GM23338 (cell line): ENCODE measurements at regions not wholly inside any gene's neighbourhood (a gene's known extent, or its start where the extent isn't known, plus 50 kb on each side); places are given as distances from the start of the nearest gene placed in this dataset.

Experiments used
- ATAC-seq: fragments of 200-7000 bp; cut with Tn5 transposase; 3 replicates; pipeline ENCODE4 v1.9.1; 2020
- DNase-seq: peaks from one replicate; pipeline ENCODE4 v3.0.0-alpha.2; 2015; ENCODE audit warnings: low spot score
- H2AFZ ChIP-seq: fragments of 200-600 bp; sonication (generic); 2 replicates; pipeline ENCODE4 v1.8.0; 2016; ENCODE audit warnings: antibody characterized with exemption, mild to moderate bottlenecking, moderate library complexity
- H3F3A ChIP-seq: fragments of 200-600 bp; sonication (generic); replicated peaks from 2 replicates; pipeline ENCODE4 v1.8.0; 2017; ENCODE audit warnings: antibody characterized with exemption, mixed run types, low read depth
- H3K27ac ChIP-seq: fragments of 200-600 bp; sonication (generic); 2 replicates; pipeline ENCODE4 v1.6.1; 2016; ENCODE audit warnings: low read depth
- H3K27me3 ChIP-seq: fragments of 200-600 bp; sonication (generic); 2 replicates; pipeline ENCODE4 v1.8.0; 2016; ENCODE audit warnings: mild to moderate bottlenecking, mixed run types, moderate library complexity; ENCODE audit not compliant: insufficient read depth
- H3K36me3 ChIP-seq: fragments of 200-600 bp; sonication (generic); 2 replicates; pipeline ENCODE4 v1.8.0; 2016; ENCODE audit warnings: mild to moderate bottlenecking; ENCODE audit not compliant: insufficient read depth
- H3K4me1 ChIP-seq: fragments of 200-600 bp; sonication (generic); 2 replicates; pipeline ENCODE4 v1.8.0; 2016; ENCODE audit warnings: mild to moderate bottlenecking, moderate library complexity; ENCODE audit not compliant: insufficient read depth
- H3K4me2 ChIP-seq: fragments of 200-600 bp; sonication (generic); 2 replicates; pipeline ENCODE4 v1.7.1; 2017; ENCODE audit warnings: mixed run types
- H3K4me3 ChIP-seq: fragments of 200-600 bp; sonication (generic); 2 replicates; pipeline ENCODE4 v1.6.1; 2016; ENCODE audit warnings: mixed run types
- H3K79me2 ChIP-seq: fragments of 200-600 bp; sonication (generic); replicated peaks from 2 replicates; pipeline ENCODE4 v1.8.0; 2017; ENCODE audit warnings: mild to moderate bottlenecking; ENCODE audit not compliant: insufficient read depth
- H3K9me2 ChIP-seq: fragments of 200-600 bp; sonication (generic); 2 replicates; pipeline ENCODE4 v1.8.0; 2017; ENCODE audit not compliant: insufficient read depth
- H4K20me1 ChIP-seq: fragments of 200-600 bp; sonication (generic); replicated peaks from 2 replicates; pipeline ENCODE4 v1.8.0; 2017; ENCODE audit warnings: mild to moderate bottlenecking; ENCODE audit not compliant: insufficient read depth
- H3K27ac Mint-ChIP-seq: 2 replicates; pipeline ENCODE4 v1.8.0; 2020; ENCODE audit warnings: inconsistent platforms, mild to moderate bottlenecking, moderate library complexity, mixed read lengths
- H3K27me3 Mint-ChIP-seq: 3 replicates; pipeline ENCODE4 v1.8.0; 2022; ENCODE audit warnings: low read depth, mild to moderate bottlenecking, moderate library complexity, mixed read lengths, inconsistent platforms; ENCODE audit not compliant: insufficient read depth, poor library complexity
- H3K36me3 Mint-ChIP-seq: 3 replicates; pipeline ENCODE4 v1.8.0; 2021; ENCODE audit warnings: low read depth, mild to moderate bottlenecking, inconsistent platforms, moderate library complexity, mixed read lengths
- H3K4me1 Mint-ChIP-seq: 3 replicates; pipeline ENCODE4 v1.8.0; 2020; ENCODE audit warnings: mild to moderate bottlenecking, inconsistent platforms, mixed read lengths
- H3K4me3 Mint-ChIP-seq: 3 replicates; pipeline ENCODE4 v1.8.0; 2021; ENCODE audit warnings: moderate library complexity, mild to moderate bottlenecking, inconsistent platforms, mixed read lengths
- H3K9me3 Mint-ChIP-seq: 3 replicates; pipeline ENCODE4 v1.8.0; 2020; ENCODE audit warnings: moderate library complexity, mild to moderate bottlenecking, inconsistent platforms, mixed read lengths
- CREB1 ChIP-seq: fragments of 250-450 bp; sonication (Bioruptor Pico); IDR thresholded peaks from 2 replicates; pipeline ENCODE4 v1.5.0; 2020; ENCODE audit warnings: low read depth, mild to moderate bottlenecking, moderate library complexity
- NANOG ChIP-seq: IDR thresholded peaks from 2 replicates; pipeline ENCODE4 v1.6.1; 2016; ENCODE audit warnings: antibody characterized with exemption, borderline replicate concordance
- POLR2AphosphoS5 ChIP-seq: IDR thresholded peaks from 2 replicates; pipeline ENCODE4 v1.6.1; 2016; ENCODE audit warnings: antibody characterized with exemption, low read depth
- STAT1 ChIP-seq: IDR thresholded peaks from one replicate; pipeline ENCODE4 v1.6.1; 2016; ENCODE audit warnings: antibody characterized with exemption; ENCODE audit not compliant: unreplicated experiment
- ZNF114 ChIP-seq: fragments of 250-450 bp; sonication (Bioruptor Pico); IDR thresholded peaks from 2 replicates; pipeline ENCODE4 v1.5.0; 2020; ENCODE audit warnings: mild to moderate bottlenecking, moderate library complexity
- ZNF331 ChIP-seq: fragments of 250-450 bp; sonication (Bioruptor Pico); IDR thresholded peaks from 2 replicates; pipeline ENCODE4 v1.5.0; 2020; ENCODE audit warnings: low read depth, mild to moderate bottlenecking, moderate library complexity
- ZNF462 ChIP-seq: fragments of 250-450 bp; sonication (Bioruptor Pico); IDR thresholded peaks from 2 replicates; pipeline ENCODE4 v1.5.0; 2020; ENCODE audit warnings: mild to moderate bottlenecking, moderate library complexity
- TF ChIP-seq, protein P1 (sequence below): IDR thresholded peaks from one replicate; pipeline ENCODE4 v1.6.1; 2018; ENCODE audit warnings: antibody characterized with exemption; ENCODE audit not compliant: unreplicated experiment
- TF ChIP-seq, protein P2 (sequence below), 2 experiments: fragments of 200-600 bp in 1 of 2; sonication (generic) in 1 of 2; conservative IDR thresholded peaks; 2 replicates each; pipeline versions ENCODE4 v1.5.1 to v1.6.1; 2016 to 2017; ENCODE audit warnings: antibody characterized with exemption in 2 of 2, low read depth in 2 of 2, mild to moderate bottlenecking in 2 of 2, moderate library complexity in 1 of 2

- TF ChIP-seq, protein P1, sequence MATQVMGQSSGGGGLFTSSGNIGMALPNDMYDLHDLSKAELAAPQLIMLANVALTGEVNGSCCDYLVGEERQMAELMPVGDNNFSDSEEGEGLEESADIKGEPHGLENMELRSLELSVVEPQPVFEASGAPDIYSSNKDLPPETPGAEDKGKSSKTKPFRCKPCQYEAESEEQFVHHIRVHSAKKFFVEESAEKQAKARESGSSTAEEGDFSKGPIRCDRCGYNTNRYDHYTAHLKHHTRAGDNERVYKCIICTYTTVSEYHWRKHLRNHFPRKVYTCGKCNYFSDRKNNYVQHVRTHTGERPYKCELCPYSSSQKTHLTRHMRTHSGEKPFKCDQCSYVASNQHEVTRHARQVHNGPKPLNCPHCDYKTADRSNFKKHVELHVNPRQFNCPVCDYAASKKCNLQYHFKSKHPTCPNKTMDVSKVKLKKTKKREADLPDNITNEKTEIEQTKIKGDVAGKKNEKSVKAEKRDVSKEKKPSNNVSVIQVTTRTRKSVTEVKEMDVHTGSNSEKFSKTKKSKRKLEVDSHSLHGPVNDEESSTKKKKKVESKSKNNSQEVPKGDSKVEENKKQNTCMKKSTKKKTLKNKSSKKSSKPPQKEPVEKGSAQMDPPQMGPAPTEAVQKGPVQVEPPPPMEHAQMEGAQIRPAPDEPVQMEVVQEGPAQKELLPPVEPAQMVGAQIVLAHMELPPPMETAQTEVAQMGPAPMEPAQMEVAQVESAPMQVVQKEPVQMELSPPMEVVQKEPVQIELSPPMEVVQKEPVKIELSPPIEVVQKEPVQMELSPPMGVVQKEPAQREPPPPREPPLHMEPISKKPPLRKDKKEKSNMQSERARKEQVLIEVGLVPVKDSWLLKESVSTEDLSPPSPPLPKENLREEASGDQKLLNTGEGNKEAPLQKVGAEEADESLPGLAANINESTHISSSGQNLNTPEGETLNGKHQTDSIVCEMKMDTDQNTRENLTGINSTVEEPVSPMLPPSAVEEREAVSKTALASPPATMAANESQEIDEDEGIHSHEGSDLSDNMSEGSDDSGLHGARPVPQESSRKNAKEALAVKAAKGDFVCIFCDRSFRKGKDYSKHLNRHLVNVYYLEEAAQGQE, result no peak
Measured at GRCh38 chr5:39489263-39489662, 64.5 kb upstream of the DAB2 start (continued).

- Histone ChIP-seq H4K20me1 (no peaks in the 10 kb centered on the region), H3K36me3 (no peaks in the 10 kb centered on the region), H2AFZ (no peak overlapping the region), H3F3A (no peaks in the 10 kb centered on the region), H3K27me3 (no peaks in the 10 kb centered on the region), H3K4me2 (no peak overlapping the region), H3K27ac (no peak overlapping the region), H3K4me1 (no peaks in the 10 kb centered on the region), H3K79me2 (no peaks in the 10 kb centered on the region), H3K4me3 (no peak overlapping the region), H3K9me2 (no peaks in the 10 kb centered on the region)
- ATAC-seq (no peak), DNase-seq (no peak)
- H3K9me3 Mint-ChIP-seq, result peaks cover 9% of the 10 kb centered on the region; the same call in 2 of the 3 replicates
- no peaks in the 10 kb centered on the region for H3K36me3 Mint-ChIP-seq
- H3K27ac Mint-ChIP-seq, result no peak overlapping the region
- no peak overlapping the region for H3K4me3 Mint-ChIP-seq
- H3K4me1 Mint-ChIP-seq, result no peaks in the 10 kb centered on the region
- no peaks in the 10 kb centered on the region for H3K27me3 Mint-ChIP-seq
- TF ChIP-seq CREB1 (CRISPR knock-in tag) (no peak), ZNF462 (CRISPR knock-in tag) (no peak), NANOG (no peak), POLR2AphosphoS5 (no peak), ZNF331 (CRISPR knock-in tag) (no peak), STAT1 (no peak), ZNF114 (no peak)
- TF ChIP-seq, protein P2, sequence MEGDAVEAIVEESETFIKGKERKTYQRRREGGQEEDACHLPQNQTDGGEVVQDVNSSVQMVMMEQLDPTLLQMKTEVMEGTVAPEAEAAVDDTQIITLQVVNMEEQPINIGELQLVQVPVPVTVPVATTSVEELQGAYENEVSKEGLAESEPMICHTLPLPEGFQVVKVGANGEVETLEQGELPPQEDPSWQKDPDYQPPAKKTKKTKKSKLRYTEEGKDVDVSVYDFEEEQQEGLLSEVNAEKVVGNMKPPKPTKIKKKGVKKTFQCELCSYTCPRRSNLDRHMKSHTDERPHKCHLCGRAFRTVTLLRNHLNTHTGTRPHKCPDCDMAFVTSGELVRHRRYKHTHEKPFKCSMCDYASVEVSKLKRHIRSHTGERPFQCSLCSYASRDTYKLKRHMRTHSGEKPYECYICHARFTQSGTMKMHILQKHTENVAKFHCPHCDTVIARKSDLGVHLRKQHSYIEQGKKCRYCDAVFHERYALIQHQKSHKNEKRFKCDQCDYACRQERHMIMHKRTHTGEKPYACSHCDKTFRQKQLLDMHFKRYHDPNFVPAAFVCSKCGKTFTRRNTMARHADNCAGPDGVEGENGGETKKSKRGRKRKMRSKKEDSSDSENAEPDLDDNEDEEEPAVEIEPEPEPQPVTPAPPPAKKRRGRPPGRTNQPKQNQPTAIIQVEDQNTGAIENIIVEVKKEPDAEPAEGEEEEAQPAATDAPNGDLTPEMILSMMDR (conservative IDR thresholded peaks at IDR 0.05; ENCODE audit: low read depth in 2 of 2), result no peak
- TF ChIP-seq, protein P1, result no peak
Measured at GRCh38 chr5:39486790-39487189, 62.0 kb upstream of the DAB2 start.
